ENCODE measurements at regions not wholly inside any gene's neighbourhood (a gene's known extent, or its start where the extent isn't known, plus 50 kb on each side); places are given as distances from the start of the nearest gene placed in this dataset.

DNA sequence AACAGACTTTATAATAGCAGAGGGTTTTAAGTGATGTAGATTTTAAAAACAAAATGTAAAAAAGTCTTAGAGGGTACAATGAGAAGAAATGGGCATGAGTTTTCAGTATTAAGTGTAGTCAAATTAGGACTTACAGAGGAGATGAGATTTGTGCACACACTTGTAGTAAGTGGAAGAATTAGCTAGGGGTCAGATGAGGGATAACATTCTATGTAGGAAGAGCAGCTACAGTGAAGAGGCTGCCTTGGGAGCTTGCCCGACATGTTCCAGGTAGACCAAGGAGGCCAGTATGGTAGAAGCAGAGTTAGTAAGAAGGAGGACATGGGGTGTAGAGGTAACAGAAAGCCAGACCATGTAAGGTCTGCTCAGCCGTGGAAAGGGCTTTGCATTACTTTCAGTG lies 189.2 kb upstream of the DSEL start:
- no peak for DNase-seq

- DNase-seq: no peak
Observed at GRCh38 chr18:67695684-67696083, 179.2 kb upstream of the DSEL start.

GRCh38 chr18:67694787-67695186 lies 178.3 kb upstream of the DSEL start:
- no peak for DNase-seq

GRCh38 chr18:67692811-67693210 lies 176.3 kb upstream of the DSEL start:
- no peak for DNase-seq

DNA sequence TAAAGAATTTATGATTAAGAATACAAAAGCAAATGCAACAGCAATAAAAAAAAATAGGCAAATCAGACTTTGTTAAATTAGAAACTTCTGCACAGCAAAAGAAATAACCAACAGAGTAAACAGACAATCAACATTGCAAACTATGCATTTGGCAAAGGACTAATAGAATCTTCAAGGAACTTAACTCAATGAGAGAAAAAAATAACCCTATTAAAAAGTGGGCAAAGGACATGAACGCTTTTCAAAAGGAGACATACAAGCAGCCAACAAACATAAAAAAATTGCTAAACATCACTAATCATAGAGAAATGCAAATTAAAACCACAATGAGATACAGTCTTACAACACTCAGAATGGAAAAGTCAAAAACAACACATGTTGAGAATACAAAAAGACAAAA lies 166.0 kb upstream of the DSEL start:
- DNase-seq: no peak

GRCh38 chr18:67677489-67677888 lies 161.0 kb upstream of the DSEL start:
- DNase-seq: no peak

DNA sequence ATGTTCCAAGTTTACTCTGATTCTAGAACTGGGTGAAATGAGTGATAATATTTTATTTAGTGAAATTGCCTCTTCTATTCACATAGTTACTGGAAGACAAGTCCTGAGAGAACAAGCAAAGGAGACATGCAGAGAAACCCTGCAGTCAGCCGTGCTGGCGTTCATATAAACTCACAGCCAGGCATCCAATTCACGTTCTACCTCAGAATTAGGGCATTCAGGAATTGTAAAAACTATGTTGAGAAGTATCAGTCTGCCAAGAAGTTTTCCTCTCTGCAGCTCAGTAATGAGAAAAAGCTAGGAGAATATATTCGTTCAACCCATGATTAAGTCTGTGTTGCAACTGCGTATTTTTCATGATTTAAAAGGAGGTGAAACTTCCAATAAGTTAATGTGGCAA lies 156.2 kb upstream of the DSEL start:
- DNase-seq: no peak

DNA sequence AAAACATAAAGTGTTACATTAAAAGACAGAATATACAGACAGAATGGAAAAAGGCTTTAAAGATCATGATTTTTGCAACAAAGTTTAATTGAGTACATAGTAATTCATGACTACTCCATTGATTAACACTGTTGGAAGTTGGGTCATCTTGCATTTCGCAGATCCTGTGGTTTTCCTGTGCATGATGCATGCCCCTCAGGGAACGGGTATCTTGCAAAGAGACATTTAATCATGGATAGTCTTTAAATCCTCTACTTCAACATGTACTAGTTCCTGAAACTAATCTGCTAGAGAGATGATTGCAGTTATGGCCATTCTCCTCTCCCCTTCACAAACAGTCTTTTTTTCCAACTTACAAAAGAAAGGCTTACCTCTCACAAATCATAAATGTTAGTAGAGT lies 155.6 kb upstream of the DSEL start:
- DNase-seq: no peak

DNA sequence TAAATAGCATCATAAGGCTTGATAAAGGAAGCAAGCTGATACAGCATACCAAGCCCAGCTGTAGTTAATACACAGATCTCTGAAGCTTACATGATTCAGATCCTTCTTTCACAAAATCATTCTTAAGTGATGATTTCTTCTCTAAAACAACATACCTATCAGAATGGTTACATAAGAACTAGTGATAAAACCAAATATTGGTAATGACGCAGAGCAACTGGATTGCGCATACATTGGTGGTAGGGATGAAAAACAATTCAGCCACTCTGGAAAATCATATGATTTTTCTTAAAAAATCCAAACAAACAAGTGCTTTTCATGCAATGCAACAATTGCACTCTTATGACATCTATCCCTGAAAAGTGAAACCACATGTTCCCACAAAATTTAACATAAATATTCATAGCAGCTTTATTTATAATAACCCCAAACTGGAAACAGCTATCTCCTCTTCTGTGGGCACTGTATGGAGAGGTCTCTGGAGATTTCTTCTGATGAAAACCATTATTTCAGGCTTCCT lies 153.6 kb upstream of the DSEL start:
- no peak for DNase-seq

GRCh38 chr18:67665266-67665665 lies 148.7 kb upstream of the DSEL start:
- no peak for DNase-seq

DNA sequence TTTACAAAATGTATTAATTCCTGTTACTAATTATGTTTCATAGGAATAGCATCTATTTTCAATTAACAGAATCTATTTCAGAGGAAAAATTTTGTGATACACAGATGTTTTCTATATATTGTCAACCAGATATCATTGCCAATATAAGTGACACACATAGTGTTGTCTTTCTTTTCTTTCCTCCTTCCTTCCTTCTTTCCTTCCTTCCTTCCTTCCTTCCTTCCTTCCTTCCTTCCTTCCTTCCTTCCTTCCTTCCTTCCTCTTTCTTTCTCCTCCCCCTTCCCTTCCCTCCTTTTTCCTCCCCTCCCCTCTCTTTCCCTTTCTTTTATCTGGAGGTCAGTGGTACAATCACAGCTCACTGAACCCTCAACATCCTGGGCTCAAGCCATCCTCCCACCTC lies 146.5 kb upstream of the DSEL start:
- DNase-seq: no peak

GRCh38 chr18:67661555-67661954 lies 145.0 kb upstream of the DSEL start:
- DNase-seq: no peak

- DNase-seq: no peak
Observed at GRCh38 chr18:67654101-67654500, 137.6 kb upstream of the DSEL start.

DNA sequence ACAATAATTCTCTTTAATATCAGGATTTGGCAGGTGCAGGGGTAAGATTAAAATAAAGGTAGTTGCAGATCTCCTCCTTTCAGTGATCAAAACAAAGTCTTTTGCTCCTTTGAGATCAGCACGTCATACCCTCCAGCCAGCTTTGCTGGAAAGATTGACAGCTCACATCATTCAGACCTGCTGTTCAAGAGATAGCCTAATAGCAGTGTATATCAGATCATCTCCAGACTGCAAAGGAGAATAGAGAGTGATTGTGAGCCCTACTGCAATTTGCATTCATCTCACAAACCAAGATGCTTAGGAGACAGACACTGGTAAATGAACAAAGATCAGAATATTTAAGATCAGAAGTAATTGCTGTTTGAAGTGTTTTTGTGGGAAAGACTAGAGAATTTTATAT lies 135.8 kb upstream of the DSEL start:
- no peak for DNase-seq

DNA sequence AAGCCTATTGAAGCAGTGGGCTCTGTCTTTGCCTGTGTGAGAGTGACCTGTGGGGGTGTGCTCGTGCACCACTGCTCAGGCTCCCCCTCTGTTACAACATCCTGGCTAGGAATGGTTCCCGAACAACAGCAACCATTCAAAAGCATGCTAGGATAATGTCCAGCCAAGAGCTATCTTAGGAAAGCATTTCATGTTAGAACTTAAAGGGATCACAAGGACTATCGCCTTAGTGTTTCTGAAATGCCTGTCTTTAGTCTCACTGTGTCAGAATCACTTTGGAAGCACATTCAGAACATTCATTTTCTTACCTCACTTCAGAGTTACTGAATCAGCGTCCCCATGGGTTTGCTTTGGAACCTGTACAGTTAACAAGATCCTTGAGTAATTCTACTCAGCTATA lies 134.9 kb upstream of the DSEL start:
- no peak for DNase-seq

DNA sequence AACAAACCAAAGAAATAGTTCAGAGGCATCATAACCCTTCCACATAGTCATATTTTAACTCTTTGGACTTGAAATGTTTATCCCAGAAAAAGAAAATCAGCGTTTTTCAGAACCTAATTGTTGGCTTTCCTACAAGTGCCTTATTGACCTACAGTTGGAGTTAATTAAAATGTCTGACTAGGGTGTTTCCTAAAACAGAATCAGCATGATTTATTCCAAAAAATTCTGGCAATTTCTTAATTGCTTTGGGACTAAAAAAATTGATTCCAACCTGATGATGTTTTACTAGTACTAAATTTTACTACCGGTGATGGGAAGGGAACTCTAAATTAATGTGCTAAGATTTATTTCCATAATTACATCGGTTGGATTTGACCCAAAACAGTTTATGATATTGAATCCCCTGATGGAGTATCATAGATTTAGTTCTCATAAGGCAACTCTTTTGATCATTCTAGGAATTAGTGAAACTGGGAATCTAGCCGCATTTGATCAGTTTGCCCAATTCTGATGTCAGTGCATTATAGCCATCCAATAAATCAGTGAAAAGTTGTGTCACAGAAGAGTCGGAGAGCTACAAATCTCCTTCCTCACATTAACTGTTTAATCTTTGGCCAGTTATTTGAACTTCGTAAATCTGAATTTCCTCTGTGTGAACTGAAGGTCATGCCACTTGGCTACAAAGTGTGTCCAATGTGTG lies 134.3 kb upstream of the DSEL start:
- no peak for DNase-seq

DNA sequence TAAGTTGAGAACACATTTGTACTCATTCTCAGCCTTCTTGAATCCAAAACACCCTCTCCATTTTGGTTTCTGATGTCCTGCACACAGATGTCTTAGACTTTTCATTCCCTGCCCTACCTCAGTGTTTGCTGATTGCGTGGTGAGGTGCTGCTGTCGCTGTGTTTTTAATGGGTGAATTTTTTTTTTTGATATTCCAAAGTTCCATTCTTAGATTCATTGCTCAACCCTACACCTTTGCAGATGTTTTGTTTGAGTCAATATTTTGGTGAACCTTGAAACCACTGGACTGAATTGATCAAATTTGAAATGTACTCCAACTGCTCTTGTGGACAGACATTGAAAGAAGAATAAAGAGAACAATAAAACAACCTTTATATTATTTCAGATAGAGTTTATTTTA lies 130.4 kb upstream of the DSEL start:
- no peak for DNase-seq

- no peak for DNase-seq
Observed at GRCh38 chr18:67644226-67644625, 127.7 kb upstream of the DSEL start.

DNA sequence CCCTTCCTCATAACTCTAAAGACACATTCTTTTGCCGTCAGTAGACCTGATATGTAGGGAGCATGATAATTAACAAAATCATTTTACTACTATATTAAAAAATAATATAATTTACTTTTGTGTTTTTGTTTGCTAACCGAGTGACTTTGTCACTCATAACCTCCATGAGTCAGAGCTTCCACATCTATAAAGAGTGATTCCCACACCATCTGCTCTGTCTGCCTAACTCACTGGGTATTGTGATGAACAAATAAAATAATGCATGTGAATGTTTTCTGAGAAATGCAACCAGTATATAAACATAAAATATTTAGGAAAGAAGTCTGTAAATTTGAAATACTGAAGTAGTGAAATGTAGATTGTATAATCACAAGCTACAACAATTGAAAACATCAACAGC lies 123.4 kb upstream of the DSEL start:
- DNase-seq: no peak

DNA sequence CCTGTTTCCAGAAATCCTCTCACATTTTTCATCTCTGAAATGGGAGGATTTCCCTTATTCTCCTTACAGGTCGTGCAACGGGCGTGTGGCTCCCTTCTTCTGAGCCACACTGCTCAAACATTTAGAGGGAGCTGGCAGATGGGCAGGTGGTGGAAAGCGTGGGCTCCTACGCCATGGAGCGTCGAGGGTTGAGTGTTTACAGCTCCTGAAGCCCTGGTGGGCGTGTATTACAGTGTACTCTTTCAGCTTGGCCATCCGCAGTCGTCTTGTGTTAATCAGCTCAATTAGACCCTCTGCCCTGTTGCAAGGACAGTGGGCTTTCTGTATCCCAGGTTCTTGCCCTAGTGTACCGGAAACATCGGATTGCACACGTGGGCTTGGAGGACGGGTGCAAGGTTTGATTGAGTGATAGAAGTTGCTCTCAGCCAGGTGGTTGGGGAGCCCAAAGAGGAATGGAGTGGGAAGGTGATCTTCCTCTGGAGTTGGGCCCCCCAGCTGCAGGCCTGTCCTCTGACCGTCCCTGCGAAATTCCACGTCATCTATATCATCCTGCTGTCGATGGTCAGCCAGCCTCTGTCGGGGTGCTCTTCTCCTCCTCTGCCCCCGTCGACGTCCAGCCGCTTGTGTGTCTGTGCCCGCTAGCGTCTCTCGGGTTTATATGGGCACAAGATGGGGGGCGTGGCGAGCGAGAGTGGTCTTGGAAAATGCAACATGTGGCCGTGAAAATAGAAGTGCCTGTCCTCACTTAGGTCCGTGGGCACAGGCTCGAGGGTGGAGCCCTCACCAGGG lies 120.3 kb upstream of the DSEL start:
- DNase-seq: no peak

DNA sequence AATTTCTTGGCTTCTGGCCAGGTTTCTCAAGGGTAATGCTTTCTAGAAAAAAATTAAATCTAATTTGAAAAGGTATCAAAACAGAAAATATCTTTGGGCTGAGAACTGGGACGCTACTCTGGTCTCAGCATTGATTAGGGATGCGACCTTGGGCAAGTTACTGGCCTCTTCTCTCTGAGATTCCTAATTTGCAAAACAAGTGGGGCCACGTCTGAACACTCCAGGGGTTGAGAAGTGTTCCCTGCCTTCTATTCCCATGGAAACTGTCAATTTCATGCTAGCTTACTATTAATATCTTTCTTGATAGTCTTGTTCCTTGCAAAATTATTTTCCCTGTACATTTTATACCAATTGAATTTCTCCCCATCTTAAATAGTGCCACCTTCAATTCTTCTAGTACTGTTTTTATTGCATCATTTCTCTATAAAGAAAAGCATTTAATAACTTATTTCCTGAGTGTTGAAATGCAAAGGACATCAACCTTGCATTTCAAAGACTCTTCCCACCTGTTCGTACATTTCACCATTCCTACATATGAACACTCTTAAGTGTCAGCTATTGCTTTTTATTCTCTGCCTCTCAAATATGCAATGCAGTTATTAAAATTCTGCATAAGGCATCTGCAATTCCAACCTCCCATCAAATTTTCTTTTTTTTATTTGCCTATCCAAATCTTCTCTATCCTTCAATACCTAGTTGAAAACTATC lies 118.3 kb upstream of the DSEL start:
- DNase-seq: no peak

- no peak for DNase-seq
Observed at GRCh38 chr18:67633939-67634338, 117.4 kb upstream of the DSEL start.

DNA sequence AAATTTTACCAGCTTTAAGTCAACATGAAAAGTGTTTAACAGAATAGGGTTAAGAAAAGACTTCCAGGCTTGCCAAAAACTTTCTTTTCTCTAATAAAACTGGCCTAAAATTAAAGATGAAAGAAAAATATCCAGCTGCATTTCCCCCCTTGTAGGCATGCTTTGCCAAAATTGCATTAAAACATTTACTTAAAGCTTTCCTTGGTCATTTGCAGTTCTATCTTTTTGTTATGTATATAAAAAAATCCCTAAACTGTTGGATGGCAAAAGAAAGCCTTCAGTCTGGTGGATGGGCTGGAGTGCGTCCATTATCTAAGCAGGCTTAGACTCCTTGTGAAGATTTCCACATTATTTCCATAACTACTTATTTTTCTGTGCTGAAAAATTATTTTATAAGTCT lies 105.4 kb upstream of the DSEL start:
- no peak for DNase-seq
